GM23338 (cell line): ENCODE measurements at regions not wholly inside any gene's neighbourhood (a gene's known extent, or its start where the extent isn't known, plus 50 kb on each side); places are given as distances from the start of the nearest gene placed in this dataset.
"Not testable (repeated sequence)": the region's sequence is repeated elsewhere in the genome, so short reads cannot be mapped to it uniquely, and the experiment has no call there.

Experiments used
- ATAC-seq: fragments of 200-7000 bp; cut with Tn5 transposase; 3 replicates; pipeline ENCODE4 v1.9.1; 2020
- DNase-seq: peaks from one replicate; pipeline ENCODE4 v3.0.0-alpha.2; 2015; ENCODE audit warnings: low spot score
- H2AFZ ChIP-seq: fragments of 200-600 bp; sonication (generic); 2 replicates; pipeline ENCODE4 v1.8.0; 2016; ENCODE audit warnings: antibody characterized with exemption, mild to moderate bottlenecking, moderate library complexity
- H3F3A ChIP-seq: fragments of 200-600 bp; sonication (generic); replicated peaks from 2 replicates; pipeline ENCODE4 v1.8.0; 2017; ENCODE audit warnings: antibody characterized with exemption, mixed run types, low read depth
- H3K27ac ChIP-seq: fragments of 200-600 bp; sonication (generic); 2 replicates; pipeline ENCODE4 v1.6.1; 2016; ENCODE audit warnings: low read depth
- H3K27me3 ChIP-seq: fragments of 200-600 bp; sonication (generic); 2 replicates; pipeline ENCODE4 v1.8.0; 2016; ENCODE audit warnings: mild to moderate bottlenecking, mixed run types, moderate library complexity; ENCODE audit not compliant: insufficient read depth
- H3K36me3 ChIP-seq: fragments of 200-600 bp; sonication (generic); 2 replicates; pipeline ENCODE4 v1.8.0; 2016; ENCODE audit warnings: mild to moderate bottlenecking; ENCODE audit not compliant: insufficient read depth
- H3K4me1 ChIP-seq: fragments of 200-600 bp; sonication (generic); 2 replicates; pipeline ENCODE4 v1.8.0; 2016; ENCODE audit warnings: mild to moderate bottlenecking, moderate library complexity; ENCODE audit not compliant: insufficient read depth
- H3K4me2 ChIP-seq: fragments of 200-600 bp; sonication (generic); 2 replicates; pipeline ENCODE4 v1.7.1; 2017; ENCODE audit warnings: mixed run types
- H3K4me3 ChIP-seq: fragments of 200-600 bp; sonication (generic); 2 replicates; pipeline ENCODE4 v1.6.1; 2016; ENCODE audit warnings: mixed run types
- H3K79me2 ChIP-seq: fragments of 200-600 bp; sonication (generic); replicated peaks from 2 replicates; pipeline ENCODE4 v1.8.0; 2017; ENCODE audit warnings: mild to moderate bottlenecking; ENCODE audit not compliant: insufficient read depth
- H3K9me2 ChIP-seq: fragments of 200-600 bp; sonication (generic); 2 replicates; pipeline ENCODE4 v1.8.0; 2017; ENCODE audit not compliant: insufficient read depth
- H4K20me1 ChIP-seq: fragments of 200-600 bp; sonication (generic); replicated peaks from 2 replicates; pipeline ENCODE4 v1.8.0; 2017; ENCODE audit warnings: mild to moderate bottlenecking; ENCODE audit not compliant: insufficient read depth
- H3K27ac Mint-ChIP-seq: 2 replicates; pipeline ENCODE4 v1.8.0; 2020; ENCODE audit warnings: inconsistent platforms, mild to moderate bottlenecking, moderate library complexity, mixed read lengths
- H3K27me3 Mint-ChIP-seq: 3 replicates; pipeline ENCODE4 v1.8.0; 2022; ENCODE audit warnings: low read depth, mild to moderate bottlenecking, moderate library complexity, mixed read lengths, inconsistent platforms; ENCODE audit not compliant: insufficient read depth, poor library complexity
- H3K36me3 Mint-ChIP-seq: 3 replicates; pipeline ENCODE4 v1.8.0; 2021; ENCODE audit warnings: low read depth, mild to moderate bottlenecking, inconsistent platforms, moderate library complexity, mixed read lengths
- H3K4me1 Mint-ChIP-seq: 3 replicates; pipeline ENCODE4 v1.8.0; 2020; ENCODE audit warnings: mild to moderate bottlenecking, inconsistent platforms, mixed read lengths
- H3K4me3 Mint-ChIP-seq: 3 replicates; pipeline ENCODE4 v1.8.0; 2021; ENCODE audit warnings: moderate library complexity, mild to moderate bottlenecking, inconsistent platforms, mixed read lengths
- H3K9me3 Mint-ChIP-seq: 3 replicates; pipeline ENCODE4 v1.8.0; 2020; ENCODE audit warnings: moderate library complexity, mild to moderate bottlenecking, inconsistent platforms, mixed read lengths
- CREB1 ChIP-seq: fragments of 250-450 bp; sonication (Bioruptor Pico); IDR thresholded peaks from 2 replicates; pipeline ENCODE4 v1.5.0; 2020; ENCODE audit warnings: low read depth, mild to moderate bottlenecking, moderate library complexity
- ETS1 ChIP-seq: IDR thresholded peaks from 2 replicates; pipeline ENCODE4 v1.6.1; 2016; ENCODE audit warnings: antibody characterized with exemption
- EZH2 ChIP-seq: fragments of 200-600 bp; sonication (generic); IDR thresholded peaks from one replicate; pipeline ENCODE4 v1.8.0; 2017; ENCODE audit warnings: antibody characterized with exemption, mild to moderate bottlenecking, low read depth; ENCODE audit not compliant: unreplicated experiment
- EZH2phosphoT487 ChIP-seq: fragments of 200-600 bp; sonication (generic); IDR thresholded peaks from one replicate; pipeline ENCODE4 v1.8.1; 2018; ENCODE audit warnings: antibody characterized with exemption; ENCODE audit not compliant: unreplicated experiment
- JUNB ChIP-seq: IDR thresholded peaks from one replicate; pipeline ENCODE4 v1.6.1; 2016; ENCODE audit warnings: antibody characterized with exemption; ENCODE audit not compliant: unreplicated experiment
- POLR2AphosphoS5 ChIP-seq: IDR thresholded peaks from 2 replicates; pipeline ENCODE4 v1.6.1; 2016; ENCODE audit warnings: antibody characterized with exemption, low read depth
- STAT1 ChIP-seq: IDR thresholded peaks from one replicate; pipeline ENCODE4 v1.6.1; 2016; ENCODE audit warnings: antibody characterized with exemption; ENCODE audit not compliant: unreplicated experiment
- ZNF114 ChIP-seq: fragments of 250-450 bp; sonication (Bioruptor Pico); IDR thresholded peaks from 2 replicates; pipeline ENCODE4 v1.5.0; 2020; ENCODE audit warnings: mild to moderate bottlenecking, moderate library complexity
- ZNF331 ChIP-seq: fragments of 250-450 bp; sonication (Bioruptor Pico); IDR thresholded peaks from 2 replicates; pipeline ENCODE4 v1.5.0; 2020; ENCODE audit warnings: low read depth, mild to moderate bottlenecking, moderate library complexity
- ZNF462 ChIP-seq: fragments of 250-450 bp; sonication (Bioruptor Pico); IDR thresholded peaks from 2 replicates; pipeline ENCODE4 v1.5.0; 2020; ENCODE audit warnings: mild to moderate bottlenecking, moderate library complexity

- DNase-seq (no peak), ATAC-seq (no peak)
- H3K79me2 ChIP-seq = no peaks in the 10 kb centered on the region
- H3K4me1 ChIP-seq = no peaks in the 10 kb centered on the region
- no peak overlapping the region for H3K27ac ChIP-seq
- H3K9me2 ChIP-seq = no peaks in the 10 kb centered on the region
- H3K27me3 ChIP-seq = no peaks in the 10 kb centered on the region
- H3K4me3 ChIP-seq = no peak overlapping the region
- Mint-ChIP-seq H3K27me3 (no peaks in the 10 kb centered on the region), H3K27ac (no peak overlapping the region), H3K36me3 (no peaks in the 10 kb centered on the region), H3K4me3 (no peak overlapping the region), H3K4me1 (no peaks in the 10 kb centered on the region), H3K9me3 (no peaks in the 10 kb centered on the region; the same call in 2 of the 3 replicates)
- H3F3A ChIP-seq = no peaks in the 10 kb centered on the region
- TF ChIP-seq ZNF331 (no peak), ETS1 (no peak), EZH2 (no peak), CREB1 (CRISPR knock-in tag) (no peak), POLR2AphosphoS5 (no peak), STAT1 (no peak), JUNB (no peak), ZNF462 (CRISPR knock-in tag) (no peak), ZNF114 (no peak), EZH2phosphoT487 (no peak)
- H3K4me2 ChIP-seq = no peak overlapping the region
- no peak overlapping the region for H2AFZ ChIP-seq
- H4K20me1 ChIP-seq = no peaks in the 10 kb centered on the region
- H3K36me3 ChIP-seq = no peaks in the 10 kb centered on the region
Measured at GRCh38 chr4:179059396-179059795, 1617.2 kb upstream of the AGA start.

GRCh38 chr4:179066254-179066653 lies 1624.0 kb upstream of the AGA start:
- H3K27me3 Mint-ChIP-seq, H3K36me3 Mint-ChIP-seq, H3K27ac ChIP-seq, H3K4me3 Mint-ChIP-seq, ATAC-seq, H3K4me1 ChIP-seq, H3K4me1 Mint-ChIP-seq, H3K27me3 ChIP-seq, DNase-seq, H3K9me3 Mint-ChIP-seq, H3K27ac Mint-ChIP-seq, H2AFZ ChIP-seq, H3K4me3 ChIP-seq, H3K79me2 ChIP-seq, H4K20me1 ChIP-seq, H3K4me2 ChIP-seq, H3K36me3 ChIP-seq, H3K9me2 ChIP-seq, H3F3A ChIP-seq: not testable (repeated sequence)
